GM12875 (cell line): ENCODE measurements at regions not wholly inside any gene's neighbourhood (a gene's known extent, or its start where the extent isn't known, plus 50 kb on each side); places are given as distances from the start of the nearest gene placed in this dataset.

Experiments used
- H3K4me3 ChIP-seq: one replicate; pipeline ENCODE4 v1.5.1; 2011; ENCODE audit warnings: low read depth, low read length, control low read depth
- TF ChIP-seq, protein P1 (sequence below): IDR thresholded peaks from 2 replicates; pipeline ENCODE4 v1.5.1; 2011; ENCODE audit warnings: low read depth, mild to moderate bottlenecking, control low read depth, inconsistent platforms, low read length, moderate library complexity, borderline replicate concordance; ENCODE audit not compliant: insufficient read depth

DNA sequence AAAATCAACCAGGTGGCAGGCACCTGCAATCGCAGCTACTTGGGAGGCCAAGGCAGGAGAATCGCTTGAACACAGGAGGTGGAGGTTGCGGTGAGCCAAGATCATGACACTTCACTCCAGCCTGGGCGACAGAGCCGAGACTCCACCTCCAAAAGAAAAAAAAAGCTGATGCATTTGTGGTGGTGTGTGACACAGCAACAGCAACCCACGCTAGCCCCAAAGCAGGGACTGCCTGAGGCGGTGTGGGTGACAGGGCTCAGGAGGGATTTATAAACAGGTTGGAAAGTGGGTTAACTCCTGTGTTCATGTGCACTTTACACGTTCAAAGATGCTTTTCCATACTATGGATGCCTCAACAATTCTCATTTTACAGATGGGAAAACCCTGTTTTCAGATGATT, 395.9 kb upstream of the PODXL start:
- no peak overlapping the region for H3K4me3 ChIP-seq
- TF ChIP-seq, protein P1, sequence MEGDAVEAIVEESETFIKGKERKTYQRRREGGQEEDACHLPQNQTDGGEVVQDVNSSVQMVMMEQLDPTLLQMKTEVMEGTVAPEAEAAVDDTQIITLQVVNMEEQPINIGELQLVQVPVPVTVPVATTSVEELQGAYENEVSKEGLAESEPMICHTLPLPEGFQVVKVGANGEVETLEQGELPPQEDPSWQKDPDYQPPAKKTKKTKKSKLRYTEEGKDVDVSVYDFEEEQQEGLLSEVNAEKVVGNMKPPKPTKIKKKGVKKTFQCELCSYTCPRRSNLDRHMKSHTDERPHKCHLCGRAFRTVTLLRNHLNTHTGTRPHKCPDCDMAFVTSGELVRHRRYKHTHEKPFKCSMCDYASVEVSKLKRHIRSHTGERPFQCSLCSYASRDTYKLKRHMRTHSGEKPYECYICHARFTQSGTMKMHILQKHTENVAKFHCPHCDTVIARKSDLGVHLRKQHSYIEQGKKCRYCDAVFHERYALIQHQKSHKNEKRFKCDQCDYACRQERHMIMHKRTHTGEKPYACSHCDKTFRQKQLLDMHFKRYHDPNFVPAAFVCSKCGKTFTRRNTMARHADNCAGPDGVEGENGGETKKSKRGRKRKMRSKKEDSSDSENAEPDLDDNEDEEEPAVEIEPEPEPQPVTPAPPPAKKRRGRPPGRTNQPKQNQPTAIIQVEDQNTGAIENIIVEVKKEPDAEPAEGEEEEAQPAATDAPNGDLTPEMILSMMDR: no peak

DNA sequence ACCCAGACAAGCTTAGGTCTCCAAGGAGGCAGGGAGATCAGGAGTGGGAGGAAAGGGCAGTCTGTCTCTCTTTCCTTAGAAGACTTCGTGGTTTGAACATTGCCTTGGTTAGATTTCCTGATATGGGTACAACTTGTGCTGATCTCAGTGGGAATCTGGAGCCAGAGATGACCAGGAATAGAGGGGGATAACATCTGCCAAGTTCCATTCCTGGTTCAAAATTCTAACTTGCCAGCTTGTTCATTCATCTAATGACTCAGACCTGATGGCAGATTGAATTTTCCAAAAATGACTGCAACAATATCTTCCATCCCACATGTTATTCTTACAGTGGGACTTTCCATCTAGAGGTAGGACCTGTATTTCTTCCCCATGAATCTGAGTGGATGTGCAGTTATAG, 394.3 kb upstream of the PODXL start:
- H3K4me3 ChIP-seq: no peak overlapping the region
- TF ChIP-seq, protein P1: no peak

DNA sequence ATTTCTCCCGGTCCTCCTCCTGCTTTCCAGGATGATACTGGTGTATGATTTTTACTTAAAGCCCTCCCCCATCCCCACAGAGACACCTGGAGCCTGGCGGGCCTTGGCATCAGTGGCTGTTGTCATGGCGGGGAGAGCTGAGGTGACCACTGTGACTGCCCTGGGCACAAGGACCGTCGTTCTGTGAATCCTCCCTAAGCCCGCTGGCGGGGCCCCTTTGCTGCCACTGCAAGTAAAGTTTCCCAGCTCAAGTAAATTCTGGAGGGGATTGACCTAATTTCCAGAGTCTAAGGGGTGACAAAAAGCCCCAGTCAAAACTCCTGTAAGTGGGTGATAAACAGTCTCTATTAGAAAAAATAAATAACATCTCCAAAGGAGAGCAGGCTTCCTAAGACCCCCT, 393.2 kb upstream of the PODXL start:
- no peak overlapping the region for H3K4me3 ChIP-seq
- TF ChIP-seq, protein P1: no peak

DNA sequence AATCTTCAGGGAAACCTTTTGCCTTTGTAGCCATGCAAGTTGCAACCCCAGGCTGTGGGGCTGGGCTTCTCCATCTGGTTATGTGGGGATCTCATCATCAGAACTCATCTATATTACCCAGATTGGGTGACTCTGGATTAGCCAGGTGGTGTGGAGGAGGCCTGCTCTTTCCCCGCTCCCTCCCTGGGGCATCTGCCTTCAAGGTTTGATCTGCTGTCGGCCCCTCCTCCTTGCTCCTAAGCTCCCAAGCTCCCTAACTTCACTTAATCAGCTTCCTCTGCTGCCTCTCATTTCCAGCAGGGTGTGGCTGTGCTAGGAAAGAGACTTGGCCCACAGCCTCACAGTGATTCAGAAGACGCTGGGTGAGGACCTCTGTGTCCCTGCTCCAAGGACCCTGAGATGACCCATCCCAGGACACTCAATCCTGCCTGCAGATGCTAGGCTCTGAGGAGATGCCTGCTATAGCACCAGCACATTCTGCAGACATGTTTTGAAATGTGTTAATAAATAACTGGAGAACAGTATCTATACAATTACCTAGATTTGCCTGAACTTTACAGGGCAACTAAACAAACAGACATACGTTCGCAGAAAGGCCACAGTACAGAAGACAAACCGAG, 392.1 kb upstream of the PODXL start:
- no peak overlapping the region for H3K4me3 ChIP-seq
- TF ChIP-seq, protein P1: no peak

DNA sequence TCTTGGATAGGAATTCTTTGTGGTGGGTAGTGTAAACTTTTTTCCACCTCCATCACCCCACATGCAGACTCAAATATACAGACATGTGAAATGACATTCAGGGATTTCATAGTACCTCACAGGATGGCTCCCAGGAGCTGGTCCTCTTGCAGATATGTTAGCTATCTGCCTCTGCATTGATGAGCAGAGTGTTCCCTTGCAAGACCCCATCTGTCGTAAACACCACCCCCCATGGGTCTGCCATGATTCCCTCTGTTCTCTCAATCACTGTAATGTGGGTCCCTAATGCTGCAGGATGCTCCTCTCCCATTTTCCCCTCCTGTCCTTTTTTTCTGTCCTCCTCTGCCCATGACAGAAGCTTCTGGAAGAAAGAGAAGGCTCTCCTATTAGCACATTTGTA, 391.2 kb upstream of the PODXL start:
- H3K4me3 ChIP-seq: no peak overlapping the region
- TF ChIP-seq, protein P1: no peak

DNA sequence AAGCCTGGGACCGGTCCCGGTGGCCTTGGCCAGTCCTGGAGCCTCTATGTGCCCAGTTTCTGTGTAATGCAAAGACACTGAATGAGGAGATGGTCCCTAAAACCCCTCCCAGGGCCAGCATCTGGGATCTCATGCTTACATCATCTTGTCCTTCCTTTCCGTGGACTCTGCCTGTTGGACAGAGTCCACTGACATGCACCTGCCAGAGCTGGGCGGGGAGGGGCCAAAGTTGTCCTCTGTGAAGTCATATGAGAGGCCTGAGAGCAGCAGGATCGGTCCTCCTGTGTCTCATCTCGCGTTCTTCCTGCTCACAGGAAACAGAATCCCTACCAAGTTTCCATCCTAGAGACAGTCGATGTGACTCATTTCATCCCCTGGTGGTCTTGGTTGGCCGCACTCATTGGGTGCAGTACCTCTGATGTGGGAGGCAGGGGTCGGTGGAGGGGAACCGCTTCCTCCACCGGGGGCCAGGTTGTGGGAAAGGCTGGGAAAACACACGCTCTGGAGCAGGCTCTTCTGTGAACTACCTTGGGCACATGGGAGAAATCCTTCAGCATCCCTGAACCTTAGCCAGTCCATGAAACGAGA, 389.6 kb upstream of the PODXL start:
- TF ChIP-seq, protein P1: no peak

GRCh38 chr7:131945313-131945911, 389.0 kb upstream of the PODXL start:
- no peak overlapping the region for H3K4me3 ChIP-seq
- TF ChIP-seq, protein P1: peak; percentile 86

More for the DNA sequence above, 389.6 kb upstream of the PODXL start:
- no peak overlapping the region for H3K4me3 ChIP-seq
